NCI-H82 treated with DMSO at 0.1 percent for 48 hours (cell line): ENCODE measurements at regions not wholly inside any gene's neighbourhood (a gene's known extent, or its start where the extent isn't known, plus 50 kb on each side); places are given as distances from the start of the nearest gene placed in this dataset.
"Not testable (repeated sequence)": the region's sequence is repeated elsewhere in the genome, so short reads cannot be mapped to it uniquely, and the experiment has no call there.

ENCODE experiments used
- DNase-seq: peaks from one replicate; lab custom pipeline; 2025; ENCODE audit not compliant: unreplicated experiment; lab: John Stamatoyannopoulos, UW

- no peak for DNase-seq
Measured at GRCh38 chr11:8772571-8773519, 90.3 kb downstream of the RPL27A start.

- DNase-seq: no peak
Measured at GRCh38 chr11:8773916-8774539, 91.4 kb downstream of the RPL27A start.

DNA sequence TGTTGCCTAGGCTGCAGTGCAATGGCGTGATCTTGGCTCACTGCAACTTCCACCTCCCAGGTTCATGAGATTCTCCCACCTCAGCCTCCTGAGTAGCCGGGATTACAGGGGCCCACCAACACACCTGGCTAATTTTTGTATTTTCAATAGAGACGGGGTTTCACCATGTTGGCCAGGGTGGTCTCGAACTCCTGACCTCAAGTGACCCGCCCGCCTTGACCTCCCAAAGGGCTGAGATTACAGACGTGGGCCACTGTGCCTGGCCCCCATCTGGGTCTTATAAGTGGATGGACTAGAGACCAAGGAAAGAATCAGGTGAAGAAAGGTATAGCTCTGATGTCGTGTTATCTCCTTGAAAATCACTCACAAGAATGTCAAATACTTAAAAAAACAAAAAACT, 92.3 kb downstream of the RPL27A start:
- DNase-seq: not testable (repeated sequence)

DNA sequence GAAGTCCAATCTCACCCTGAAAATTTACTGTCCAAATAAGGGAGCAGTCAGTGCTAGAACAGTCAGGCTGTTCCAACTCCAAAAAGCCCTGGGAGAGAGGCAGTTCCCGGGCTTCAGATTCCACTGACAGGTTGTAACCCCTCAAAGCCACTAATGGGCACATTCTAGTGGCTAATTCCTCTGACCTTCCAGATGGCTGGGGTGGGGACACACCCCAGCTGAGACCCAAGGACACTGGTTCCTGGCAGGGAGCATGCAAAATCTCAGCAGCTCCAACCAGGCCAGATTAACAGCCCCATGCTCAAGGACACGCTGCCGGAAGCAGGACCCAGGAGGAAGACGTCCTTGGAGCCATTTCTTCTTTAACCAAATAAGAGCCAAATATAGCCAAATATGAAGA, 92.7 kb downstream of the RPL27A start:
- DNase-seq: peak; percentile 8

GRCh38 chr11:8775734-8776133, 93.1 kb downstream of the RPL27A start:
- no peak for DNase-seq

DNA sequence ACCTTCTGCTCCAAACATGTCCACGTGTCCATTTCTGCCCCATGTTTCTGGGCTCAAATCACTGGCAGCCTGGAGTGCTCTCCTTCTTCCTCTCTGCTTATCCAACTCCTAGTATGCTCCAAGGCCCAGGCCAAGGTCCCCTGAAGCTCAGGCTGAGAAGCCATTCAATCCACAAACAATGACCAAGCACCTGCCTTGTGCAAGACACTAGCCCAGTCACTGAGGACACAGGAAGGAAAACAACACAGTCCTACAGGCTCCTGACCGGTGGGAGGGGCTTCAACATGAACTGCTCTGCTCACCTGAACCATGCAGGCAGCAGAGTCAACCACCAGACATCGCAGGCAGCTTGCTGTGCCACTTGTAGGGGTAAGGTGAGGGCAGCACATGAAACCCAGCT, 93.6 kb downstream of the RPL27A start:
- no peak for DNase-seq

DNA sequence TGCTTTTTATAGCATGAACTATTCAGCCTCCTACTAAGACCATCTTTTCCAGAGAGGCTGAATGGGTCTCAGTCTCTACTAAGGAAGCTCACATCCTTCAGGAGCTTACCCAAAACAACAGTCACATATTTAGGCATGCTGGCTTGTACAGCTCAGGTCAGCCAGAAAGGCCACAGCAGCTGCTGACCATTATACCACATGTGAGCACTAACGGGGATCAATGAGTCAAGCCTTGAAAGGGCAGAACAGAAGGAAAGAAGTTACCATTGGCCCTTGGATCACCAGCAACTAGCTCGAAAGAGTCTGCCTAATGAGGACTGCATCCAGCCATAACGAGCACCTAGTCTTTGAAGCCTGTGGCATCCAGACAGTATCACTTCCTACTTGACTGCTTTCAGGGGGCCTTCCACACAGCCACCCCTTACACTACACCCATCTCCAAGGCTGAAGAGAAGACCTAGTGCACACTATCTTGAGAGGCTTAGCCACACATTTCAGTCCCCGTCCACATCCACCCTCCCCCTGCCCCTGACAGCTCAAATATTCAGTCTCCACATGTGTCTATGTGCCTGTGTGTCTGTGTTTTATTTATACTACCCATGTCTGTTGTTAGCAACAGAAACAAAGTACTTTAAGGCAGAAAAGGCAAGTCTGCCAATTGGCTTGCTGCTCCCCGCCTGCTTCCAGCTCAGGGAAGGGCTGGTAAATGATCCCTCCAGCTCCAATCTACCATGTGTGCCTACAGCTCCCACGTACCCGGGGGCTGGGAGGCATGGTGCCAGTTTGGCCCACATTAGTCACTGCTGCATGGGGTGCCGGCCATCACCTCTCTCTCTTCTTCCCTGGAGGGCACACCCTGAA, 95.5 kb downstream of the RPL27A start:
- no peak for DNase-seq

- DNase-seq: no peak
Measured at GRCh38 chr11:8779107-8779506, 96.5 kb downstream of the RPL27A start.

DNA sequence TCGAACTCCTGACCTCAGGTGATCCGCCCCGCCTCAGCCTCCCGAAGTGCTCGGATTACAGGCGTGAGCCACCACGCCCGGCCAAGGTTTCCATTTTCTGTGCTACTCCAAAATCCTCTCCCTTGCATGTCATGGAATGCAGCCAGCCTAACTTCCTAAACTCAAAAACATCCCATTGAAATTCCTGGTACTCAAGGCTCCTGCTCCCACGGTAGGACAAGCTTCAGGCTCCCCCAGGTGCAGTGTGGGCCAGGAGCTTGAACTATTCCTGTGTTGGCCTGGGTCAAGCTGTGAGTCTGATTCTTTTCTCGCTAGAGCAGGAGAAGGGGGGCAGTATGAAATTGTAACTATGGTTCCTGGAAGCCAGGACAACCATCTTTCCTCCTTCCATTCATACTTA, 97.1 kb downstream of the RPL27A start:
- DNase-seq: no peak

GRCh38 chr11:8784954-8785353, 102.4 kb downstream of the RPL27A start:
- no peak for DNase-seq

DNA sequence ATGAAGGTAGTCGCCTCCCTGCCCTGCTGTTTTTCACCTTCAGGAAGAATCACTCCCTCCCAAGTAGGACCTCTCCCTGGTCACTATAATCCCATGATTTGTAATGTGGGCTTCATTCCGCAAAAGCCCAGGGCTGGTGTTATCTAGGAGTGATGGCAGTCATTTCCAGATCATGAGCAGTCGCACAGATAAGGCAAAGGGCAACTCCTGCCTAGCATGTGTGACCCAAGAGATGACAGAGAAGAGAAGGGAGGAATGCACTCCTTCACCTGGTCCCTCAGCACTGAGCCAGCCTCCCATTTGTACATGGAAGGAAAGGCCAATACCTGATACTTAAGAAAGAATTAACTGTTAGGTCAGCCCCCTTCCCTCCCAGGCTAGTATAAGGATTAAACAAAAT, 102.9 kb downstream of the RPL27A start:
- DNase-seq: no peak

DNA sequence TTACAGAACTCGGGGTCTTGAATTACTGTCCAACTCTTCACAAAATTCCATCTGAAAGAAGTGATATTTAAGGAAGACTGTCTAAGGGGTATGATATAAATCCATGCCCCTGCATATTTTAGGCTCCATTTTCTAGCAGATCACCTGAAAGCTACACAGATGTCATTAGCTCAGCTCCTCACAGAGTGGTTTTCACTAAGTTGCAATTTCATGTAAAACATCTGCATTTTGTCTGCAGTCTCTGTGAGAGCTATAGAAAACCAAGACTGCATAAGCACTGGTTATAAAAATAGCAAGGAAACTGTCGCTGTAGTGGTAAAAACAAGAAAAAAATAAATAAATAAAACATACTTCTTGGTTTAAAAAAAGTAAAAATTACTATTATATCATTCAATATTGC, 103.4 kb downstream of the RPL27A start:
- no peak for DNase-seq

DNA sequence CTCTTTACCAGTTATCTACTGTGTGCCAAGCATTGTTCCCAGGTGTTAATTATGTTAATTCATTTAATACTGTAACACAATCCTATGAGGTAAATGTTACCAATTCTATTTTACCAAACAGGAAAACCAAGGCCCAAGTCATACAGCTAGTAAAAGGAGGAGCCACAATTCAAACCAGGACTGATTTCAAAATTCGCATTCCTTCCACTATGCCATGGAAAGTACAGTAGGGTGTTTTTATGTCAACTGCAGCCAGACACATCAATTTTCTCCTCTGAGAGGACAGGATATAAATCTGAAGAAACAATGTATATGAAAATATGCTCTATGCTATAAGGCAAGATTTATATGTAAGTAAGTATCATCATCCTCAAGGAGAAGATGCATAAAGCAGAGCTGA, 104.3 kb downstream of the RPL27A start:
- no peak for DNase-seq

- DNase-seq: no peak
Measured at GRCh38 chr11:8787372-8787771, 104.8 kb downstream of the RPL27A start.

DNA sequence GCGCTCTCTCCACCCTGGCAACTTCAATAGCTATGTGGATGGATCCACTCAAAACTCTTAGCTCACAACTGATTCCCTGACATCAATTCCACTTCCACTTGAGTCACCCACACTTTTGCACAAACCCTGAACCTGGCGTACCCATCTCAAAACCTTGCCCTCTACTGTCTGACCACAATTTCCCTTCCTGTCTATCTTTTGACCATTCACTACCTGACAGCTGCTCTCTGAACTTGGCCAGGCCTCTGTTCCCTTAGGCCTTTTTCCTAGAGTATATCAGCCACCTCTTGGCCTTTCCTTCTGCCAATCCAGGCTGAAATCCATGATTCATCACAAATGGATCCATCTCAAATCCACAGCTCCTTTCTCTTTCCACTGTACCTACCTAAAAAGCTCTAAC, 106.0 kb downstream of the RPL27A start:
- no peak for DNase-seq

GRCh38 chr11:8789864-8790263, 107.3 kb downstream of the RPL27A start:
- DNase-seq: no peak

DNA sequence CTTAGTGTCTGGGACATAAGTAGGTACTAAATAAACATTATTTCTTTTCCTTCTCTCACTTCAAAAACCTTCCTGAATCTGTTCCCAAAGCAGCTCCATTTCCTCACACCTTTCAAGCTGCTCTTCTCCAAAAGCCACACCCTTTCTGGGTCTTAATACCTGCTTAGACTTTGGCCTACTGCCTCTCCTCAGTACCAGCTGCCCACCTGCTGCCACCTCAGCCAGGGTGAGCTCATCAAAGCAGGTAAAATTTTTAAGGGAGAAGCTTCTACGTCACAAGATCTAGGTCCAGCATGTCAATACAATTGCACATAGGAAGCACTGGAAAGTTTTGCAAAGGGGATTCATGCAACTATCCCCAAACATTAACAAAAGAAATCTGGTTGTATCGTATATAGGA, 108.4 kb downstream of the RPL27A start:
- DNase-seq: no peak

- no peak for DNase-seq
Measured at GRCh38 chr11:8792710-8793109, 110.1 kb downstream of the RPL27A start.

- DNase-seq: no peak
Measured at GRCh38 chr11:8793114-8793777, 110.7 kb downstream of the RPL27A start.

GRCh38 chr11:8794126-8794525, 111.5 kb downstream of the RPL27A start:
- no peak for DNase-seq

GRCh38 chr11:8794677-8795103, 112.1 kb downstream of the RPL27A start:
- DNase-seq: no peak
